ENCODE measurements at regions not wholly inside any gene's neighbourhood (a gene's known extent, or its start where the extent isn't known, plus 50 kb on each side); places are given as distances from the start of the nearest gene placed in this dataset.

DNA sequence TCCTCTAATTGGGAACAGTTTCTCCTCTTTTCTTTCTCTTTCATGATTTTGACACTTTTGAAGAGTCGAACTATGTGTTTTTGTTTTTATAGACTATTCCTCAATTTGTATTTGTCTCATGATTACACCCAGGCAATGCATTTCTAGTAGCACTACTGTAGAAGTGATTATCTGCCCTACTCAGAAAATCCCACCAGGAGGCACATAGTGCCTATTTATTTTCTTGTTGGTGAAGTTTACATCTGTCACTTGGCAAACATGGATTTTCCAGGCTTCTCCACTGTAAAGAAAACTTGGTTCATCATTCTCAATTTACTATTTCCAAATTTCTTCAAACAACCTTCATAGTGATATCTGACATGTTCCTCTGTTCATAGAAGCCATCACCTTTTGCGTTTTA lies 893.9 kb downstream of the CCSER2 start:
- TF ChIP-seq, protein P1, sequence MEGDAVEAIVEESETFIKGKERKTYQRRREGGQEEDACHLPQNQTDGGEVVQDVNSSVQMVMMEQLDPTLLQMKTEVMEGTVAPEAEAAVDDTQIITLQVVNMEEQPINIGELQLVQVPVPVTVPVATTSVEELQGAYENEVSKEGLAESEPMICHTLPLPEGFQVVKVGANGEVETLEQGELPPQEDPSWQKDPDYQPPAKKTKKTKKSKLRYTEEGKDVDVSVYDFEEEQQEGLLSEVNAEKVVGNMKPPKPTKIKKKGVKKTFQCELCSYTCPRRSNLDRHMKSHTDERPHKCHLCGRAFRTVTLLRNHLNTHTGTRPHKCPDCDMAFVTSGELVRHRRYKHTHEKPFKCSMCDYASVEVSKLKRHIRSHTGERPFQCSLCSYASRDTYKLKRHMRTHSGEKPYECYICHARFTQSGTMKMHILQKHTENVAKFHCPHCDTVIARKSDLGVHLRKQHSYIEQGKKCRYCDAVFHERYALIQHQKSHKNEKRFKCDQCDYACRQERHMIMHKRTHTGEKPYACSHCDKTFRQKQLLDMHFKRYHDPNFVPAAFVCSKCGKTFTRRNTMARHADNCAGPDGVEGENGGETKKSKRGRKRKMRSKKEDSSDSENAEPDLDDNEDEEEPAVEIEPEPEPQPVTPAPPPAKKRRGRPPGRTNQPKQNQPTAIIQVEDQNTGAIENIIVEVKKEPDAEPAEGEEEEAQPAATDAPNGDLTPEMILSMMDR (IDR thresholded peaks at IDR 0.05), result no peak
- TF ChIP-seq POLR2A (IDR thresholded peaks at IDR 0.05), result no peak

Data from lower leg skin (tissue), 3 donors.